ENCODE measurements at regions not wholly inside any gene's neighbourhood (a gene's known extent, or its start where the extent isn't known, plus 50 kb on each side); places are given as distances from the start of the nearest gene placed in this dataset.

- DNase-seq (ENCODE audit: low read depth, low spot score) (no peak), ATAC-seq (no peak)
- CTCF ChIA-PET: no interaction called here
- peaks cover 3% of the 10 kb centered on the region; the same call in 1 of the 2 replicates for H3K4me1 ChIP-seq (ENCODE audit: control insufficient read depth, insufficient read depth, low read length)
- BruUV-seq (replicated peaks): no TSS peak
- no peak for TF ChIP-seq POLR2AphosphoS5 (IDR thresholded peaks at IDR 0.05; ENCODE audit: low read depth, low read length)
- TF ChIP-seq, protein P1, sequence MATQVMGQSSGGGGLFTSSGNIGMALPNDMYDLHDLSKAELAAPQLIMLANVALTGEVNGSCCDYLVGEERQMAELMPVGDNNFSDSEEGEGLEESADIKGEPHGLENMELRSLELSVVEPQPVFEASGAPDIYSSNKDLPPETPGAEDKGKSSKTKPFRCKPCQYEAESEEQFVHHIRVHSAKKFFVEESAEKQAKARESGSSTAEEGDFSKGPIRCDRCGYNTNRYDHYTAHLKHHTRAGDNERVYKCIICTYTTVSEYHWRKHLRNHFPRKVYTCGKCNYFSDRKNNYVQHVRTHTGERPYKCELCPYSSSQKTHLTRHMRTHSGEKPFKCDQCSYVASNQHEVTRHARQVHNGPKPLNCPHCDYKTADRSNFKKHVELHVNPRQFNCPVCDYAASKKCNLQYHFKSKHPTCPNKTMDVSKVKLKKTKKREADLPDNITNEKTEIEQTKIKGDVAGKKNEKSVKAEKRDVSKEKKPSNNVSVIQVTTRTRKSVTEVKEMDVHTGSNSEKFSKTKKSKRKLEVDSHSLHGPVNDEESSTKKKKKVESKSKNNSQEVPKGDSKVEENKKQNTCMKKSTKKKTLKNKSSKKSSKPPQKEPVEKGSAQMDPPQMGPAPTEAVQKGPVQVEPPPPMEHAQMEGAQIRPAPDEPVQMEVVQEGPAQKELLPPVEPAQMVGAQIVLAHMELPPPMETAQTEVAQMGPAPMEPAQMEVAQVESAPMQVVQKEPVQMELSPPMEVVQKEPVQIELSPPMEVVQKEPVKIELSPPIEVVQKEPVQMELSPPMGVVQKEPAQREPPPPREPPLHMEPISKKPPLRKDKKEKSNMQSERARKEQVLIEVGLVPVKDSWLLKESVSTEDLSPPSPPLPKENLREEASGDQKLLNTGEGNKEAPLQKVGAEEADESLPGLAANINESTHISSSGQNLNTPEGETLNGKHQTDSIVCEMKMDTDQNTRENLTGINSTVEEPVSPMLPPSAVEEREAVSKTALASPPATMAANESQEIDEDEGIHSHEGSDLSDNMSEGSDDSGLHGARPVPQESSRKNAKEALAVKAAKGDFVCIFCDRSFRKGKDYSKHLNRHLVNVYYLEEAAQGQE (IDR thresholded peaks at IDR 0.05; ENCODE audit: insufficient read depth in 1 of 2, low read depth in 2 of 2, low read length in 1 of 2): no peak
- no peak for TF ChIP-seq SIN3A (IDR thresholded peaks at IDR 0.05; ENCODE audit: borderline replicate concordance, insufficient read depth, low read depth, low read length)
- TF ChIP-seq CTCF (IDR thresholded peaks at IDR 0.05): no peak
- TF ChIP-seq TCF7L2 (IDR thresholded peaks at IDR 0.05; ENCODE audit: low read depth, low read length): no peak
- intact Hi-C loops (cut with micrococcal nuclease; ENCODE audit: unreplicated experiment) (no loop called here), in situ Hi-C loops (cut with HindIII; ENCODE audit: low pct_unique_long_range_greater_than_20kb, low sequenced_read_pairs) (no loop called here)
- H3K27ac ChIP-seq (ENCODE audit: low read length): no peak overlapping the region
- no peak overlapping the region for H3K4me3 ChIP-seq (ENCODE audit: low read depth in 2 of 2, low read length in 2 of 2)
- H3K27me3 ChIP-seq (ENCODE audit: control insufficient read depth, insufficient read depth, low read length): no peaks in the 10 kb centered on the region
- POLR2A ChIA-PET: no interaction called here
- no peaks in the 10 kb centered on the region for H3K36me3 ChIP-seq (ENCODE audit: control insufficient read depth, insufficient read depth, low read length)
- H3K9me3 ChIP-seq (ENCODE audit: control insufficient read depth, insufficient read depth, low read depth, low read length): no peaks in the 10 kb centered on the region; the same call in 1 of the 2 replicates
Measured at GRCh38 chr5:94024620-94025019, 283.2 kb upstream of the POU5F2 start.

GRCh38 chr5:94024101-94024500, 282.7 kb upstream of the POU5F2 start:
- Histone ChIP-seq H3K4me1 (ENCODE audit: control insufficient read depth, insufficient read depth, low read length) (peaks cover 3% of the 10 kb centered on the region; the same call in 1 of the 2 replicates), H3K4me3 (ENCODE audit: low read depth in 2 of 2, low read length in 2 of 2) (no peak overlapping the region), H3K27me3 (ENCODE audit: control insufficient read depth, insufficient read depth, low read length) (no peaks in the 10 kb centered on the region), H3K9me3 (ENCODE audit: control insufficient read depth, insufficient read depth, low read depth, low read length) (no peaks in the 10 kb centered on the region; the same call in 1 of the 2 replicates), H3K36me3 (ENCODE audit: control insufficient read depth, insufficient read depth, low read length) (no peaks in the 10 kb centered on the region), H3K27ac (ENCODE audit: low read length) (no peak overlapping the region)
- POLR2A ChIA-PET: no interaction called here
- CTCF ChIA-PET: no interaction called here
- in situ Hi-C loops (cut with HindIII; ENCODE audit: low pct_unique_long_range_greater_than_20kb, low sequenced_read_pairs): no loop called here
- intact Hi-C loops (cut with micrococcal nuclease; ENCODE audit: unreplicated experiment): no loop called here
- ATAC-seq: no peak
- TF ChIP-seq, protein P1 (IDR thresholded peaks at IDR 0.05; ENCODE audit: insufficient read depth in 1 of 2, low read depth in 2 of 2, low read length in 1 of 2): no peak
- TF ChIP-seq TCF7L2 (IDR thresholded peaks at IDR 0.05; ENCODE audit: low read depth, low read length) (no peak), SIN3A (IDR thresholded peaks at IDR 0.05; ENCODE audit: borderline replicate concordance, insufficient read depth, low read depth, low read length) (no peak), CTCF (IDR thresholded peaks at IDR 0.05) (no peak), POLR2AphosphoS5 (IDR thresholded peaks at IDR 0.05; ENCODE audit: low read depth, low read length) (no peak)
- DNase-seq (ENCODE audit: low read depth, low spot score): no peak
- BruUV-seq (replicated peaks): no TSS peak

All from Panc1 (cell line).